GM13976 (cell line): ENCODE measurements at regions not wholly inside any gene's neighbourhood (a gene's known extent, or its start where the extent isn't known, plus 50 kb on each side); places are given as distances from the start of the nearest gene placed in this dataset.

Source experiments
- DNase-seq: peaks from one replicate; pipeline ENCODE4 v3.0.0; 2012; ENCODE audit warnings: low spot score
- CTCF ChIP-seq: IDR thresholded peaks from 2 replicates; pipeline ENCODE4 v1.5.1; 2012; ENCODE audit warnings: borderline replicate concordance, mild to moderate bottlenecking; ENCODE audit not compliant: insufficient read depth; ENCODE audit errors: extremely low read depth, missing control alignments, control extremely low read depth
- in situ Hi-C: fragments of 300-500 bp; cut with MboI; formaldehyde crosslinking; loops from one replicate; pipeline ENCODE4 v1.12.0; 2022; ENCODE audit warnings: low sequenced_read_pairs, mixed read lengths, inconsistent platforms; ENCODE audit not compliant: unreplicated experiment

GRCh38 chr18:37967261-37967660 is 401.7 kb upstream of the CELF4 start:
- no peak for TF ChIP-seq CTCF
- in situ Hi-C loops, result no loop called here
- no peak for DNase-seq

GRCh38 chr18:37965572-37965970 is 400.0 kb upstream of the CELF4 start:
- no peak for DNase-seq
- no peak for TF ChIP-seq CTCF
- in situ Hi-C loops, result no loop called here

- no peak for TF ChIP-seq CTCF
- no peak for DNase-seq
- in situ Hi-C loops, result no loop called here
Measured at GRCh38 chr18:37964885-37965571, 399.4 kb upstream of the CELF4 start.

GRCh38 chr18:37963837-37964236 is 398.2 kb upstream of the CELF4 start:
- in situ Hi-C loops, result no loop called here
- no peak for DNase-seq
- TF ChIP-seq CTCF, result no peak

- TF ChIP-seq CTCF, result no peak
- in situ Hi-C loops, result no loop called here
- no peak for DNase-seq
Measured at GRCh38 chr18:37962316-37962966, 396.8 kb upstream of the CELF4 start.

GRCh38 chr18:37958499-37958898 is 392.9 kb upstream of the CELF4 start:
- DNase-seq, result no peak
- in situ Hi-C loops, result no loop called here
- no peak for TF ChIP-seq CTCF
